ENCODE measurements at regions not wholly inside any gene's neighbourhood (a gene's known extent, or its start where the extent isn't known, plus 50 kb on each side); places are given as distances from the start of the nearest gene placed in this dataset.

DNA sequence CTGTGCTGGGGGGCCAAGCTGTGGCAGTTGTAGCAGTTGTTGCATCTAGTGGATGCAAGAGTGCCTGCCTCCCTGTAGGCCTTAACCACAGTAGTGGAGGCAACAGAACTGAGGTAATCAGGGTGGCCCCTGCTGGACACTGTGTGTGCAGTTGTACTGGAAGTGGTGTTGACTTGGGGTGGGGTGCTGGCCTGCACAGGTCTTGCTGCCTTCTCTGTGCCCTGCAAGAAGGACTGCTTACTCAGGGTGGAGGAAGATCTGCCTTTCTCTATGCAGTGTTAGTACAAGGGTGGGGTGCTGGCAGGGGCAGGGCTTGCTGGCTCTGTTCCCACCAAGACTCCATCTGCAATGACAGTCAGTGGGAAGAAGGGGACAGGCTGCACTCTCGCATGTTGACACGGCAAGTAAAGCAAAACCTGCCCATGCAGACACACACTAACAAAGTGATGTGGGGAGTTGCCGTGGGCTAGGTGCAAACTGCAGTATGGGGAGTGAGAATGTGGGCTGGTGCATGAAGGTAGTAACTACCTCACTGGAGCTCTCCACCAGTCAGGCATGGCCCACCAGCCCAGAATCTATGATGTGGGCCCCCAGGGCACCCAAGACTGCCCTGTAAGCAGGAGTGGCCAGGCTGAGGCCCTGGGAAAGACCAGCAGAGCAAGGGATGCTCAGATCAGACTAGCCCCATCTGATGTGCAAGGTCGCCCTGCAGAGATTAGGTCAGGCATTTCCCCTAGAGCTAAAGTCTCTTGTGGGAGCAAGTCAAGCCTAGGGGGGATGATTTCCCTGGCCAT lies 594.9 kb downstream of the TECRL start:
- DNase-seq (ENCODE audit: low read depth), result no peak

DNA sequence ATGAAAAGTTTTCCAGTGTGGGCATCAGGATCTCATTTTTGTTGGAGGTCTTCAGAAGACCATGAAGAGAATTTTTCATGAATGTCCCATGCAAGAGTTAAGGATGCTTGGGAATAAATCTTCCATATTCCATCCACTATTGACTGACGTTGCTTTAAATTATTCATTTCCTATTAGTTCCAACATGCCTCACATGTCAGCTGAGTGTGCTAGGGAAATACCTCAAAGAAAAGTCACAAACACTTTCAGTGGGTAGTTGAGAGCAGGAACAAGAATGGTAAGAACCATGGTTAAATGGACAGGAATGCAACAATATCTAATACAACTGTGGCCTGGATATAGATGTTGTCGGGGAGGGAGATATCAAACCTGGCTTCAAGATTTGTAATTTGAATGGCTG lies 610.1 kb downstream of the TECRL start:
- TF ChIP-seq, protein P1, sequence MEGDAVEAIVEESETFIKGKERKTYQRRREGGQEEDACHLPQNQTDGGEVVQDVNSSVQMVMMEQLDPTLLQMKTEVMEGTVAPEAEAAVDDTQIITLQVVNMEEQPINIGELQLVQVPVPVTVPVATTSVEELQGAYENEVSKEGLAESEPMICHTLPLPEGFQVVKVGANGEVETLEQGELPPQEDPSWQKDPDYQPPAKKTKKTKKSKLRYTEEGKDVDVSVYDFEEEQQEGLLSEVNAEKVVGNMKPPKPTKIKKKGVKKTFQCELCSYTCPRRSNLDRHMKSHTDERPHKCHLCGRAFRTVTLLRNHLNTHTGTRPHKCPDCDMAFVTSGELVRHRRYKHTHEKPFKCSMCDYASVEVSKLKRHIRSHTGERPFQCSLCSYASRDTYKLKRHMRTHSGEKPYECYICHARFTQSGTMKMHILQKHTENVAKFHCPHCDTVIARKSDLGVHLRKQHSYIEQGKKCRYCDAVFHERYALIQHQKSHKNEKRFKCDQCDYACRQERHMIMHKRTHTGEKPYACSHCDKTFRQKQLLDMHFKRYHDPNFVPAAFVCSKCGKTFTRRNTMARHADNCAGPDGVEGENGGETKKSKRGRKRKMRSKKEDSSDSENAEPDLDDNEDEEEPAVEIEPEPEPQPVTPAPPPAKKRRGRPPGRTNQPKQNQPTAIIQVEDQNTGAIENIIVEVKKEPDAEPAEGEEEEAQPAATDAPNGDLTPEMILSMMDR (conservative IDR thresholded peaks at IDR 0.05; ENCODE audit: low read depth, low read length), result no peak
- DNase-seq (ENCODE audit: low read depth), result no peak

More for the DNA sequence above, 594.9 kb downstream of the TECRL start:
- no peak overlapping the region for H3K4me3 ChIP-seq (ENCODE audit: low read length)
- TF ChIP-seq, protein P1 (conservative IDR thresholded peaks at IDR 0.05; ENCODE audit: low read depth, low read length), result no peak

DNA sequence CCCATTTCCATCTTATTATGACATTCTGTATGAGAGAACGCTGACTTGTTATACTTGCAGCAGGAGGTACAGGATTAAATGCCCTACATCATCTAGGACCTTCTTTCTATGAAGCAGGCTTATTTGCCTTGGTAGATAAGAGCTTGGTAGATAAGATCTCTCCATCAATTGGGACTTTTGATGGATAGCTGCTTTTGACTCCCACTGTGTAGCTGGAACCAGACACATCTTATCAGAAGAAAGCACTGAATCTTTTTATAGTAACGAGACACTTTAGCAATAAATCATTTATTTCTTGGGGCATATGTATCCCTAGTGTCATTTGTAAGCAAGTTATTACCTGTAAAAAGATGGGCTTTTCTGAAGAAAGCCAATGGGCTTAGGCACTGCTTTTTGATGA lies 613.9 kb downstream of the TECRL start:
- no peak overlapping the region for H3K4me3 ChIP-seq (ENCODE audit: low read length)
- DNase-seq (ENCODE audit: low read depth), result no peak
- TF ChIP-seq, protein P1 (conservative IDR thresholded peaks at IDR 0.05; ENCODE audit: low read depth, low read length), result no peak

More for the DNA sequence above, 610.1 kb downstream of the TECRL start:
- H3K4me3 ChIP-seq (ENCODE audit: low read length), result no peak overlapping the region

DNA sequence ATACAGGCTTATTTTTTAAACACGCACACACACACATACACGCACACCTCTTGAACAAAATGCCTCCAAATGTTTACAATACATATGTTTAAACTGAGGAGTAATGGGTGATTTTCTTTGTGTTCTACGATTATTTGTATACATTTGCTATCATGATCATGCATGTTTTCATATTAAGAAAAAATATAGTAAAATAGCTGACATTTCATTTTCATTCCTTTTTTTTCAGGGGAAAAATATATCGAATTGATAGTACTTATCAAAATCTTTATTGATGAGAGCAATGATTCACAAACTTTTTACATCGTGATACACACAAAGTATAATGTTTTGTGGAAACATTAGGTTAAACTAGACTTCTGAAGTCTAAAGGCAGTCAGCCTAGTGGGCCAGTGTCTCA lies 618.9 kb downstream of the TECRL start:
- no peak for DNase-seq (ENCODE audit: low read depth)
- TF ChIP-seq, protein P1 (conservative IDR thresholded peaks at IDR 0.05; ENCODE audit: low read depth, low read length), result no peak
- no peak overlapping the region for H3K4me3 ChIP-seq (ENCODE audit: low read length)

DNA sequence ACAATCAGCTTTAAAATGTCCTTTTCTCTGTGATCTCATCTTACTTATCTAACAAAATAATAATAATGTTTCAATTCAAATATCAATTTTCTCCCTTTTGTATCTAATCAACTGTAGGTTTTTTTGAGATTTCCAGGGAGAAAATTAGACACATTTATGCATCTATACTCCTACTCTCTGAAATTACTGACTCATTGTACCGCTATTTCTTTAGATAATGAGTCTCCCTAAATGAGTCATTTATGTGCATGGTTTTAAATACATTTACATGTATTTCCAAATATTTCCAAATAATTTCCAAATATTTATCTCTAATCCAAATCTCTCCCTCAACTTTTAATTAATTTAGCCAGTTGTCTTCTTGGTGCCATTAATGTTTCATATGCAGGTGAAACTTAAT lies 621.0 kb downstream of the TECRL start:
- H3K4me3 ChIP-seq (ENCODE audit: low read length), result no peak overlapping the region
- DNase-seq (ENCODE audit: low read depth), result no peak
- TF ChIP-seq, protein P1 (conservative IDR thresholded peaks at IDR 0.05; ENCODE audit: low read depth, low read length), result no peak

DNA sequence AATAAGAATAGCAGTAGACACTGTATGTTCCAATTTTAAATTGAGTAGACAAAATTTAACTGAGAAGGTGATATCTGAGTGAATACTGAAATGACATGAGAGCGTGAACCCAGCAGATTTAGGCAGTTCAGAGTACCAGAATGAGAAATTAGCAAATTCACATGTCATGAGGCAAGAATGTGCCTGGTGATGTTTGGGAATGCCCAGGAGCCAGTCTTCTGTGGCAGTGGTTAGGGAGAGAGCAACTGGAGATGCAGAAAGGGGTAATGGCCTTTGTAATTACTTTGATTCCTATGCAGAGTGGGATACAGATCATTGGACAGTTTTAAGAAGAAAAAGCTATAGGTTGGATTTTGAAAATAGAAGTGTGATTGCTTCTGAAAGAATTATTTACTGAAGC lies 621.9 kb downstream of the TECRL start:
- no peak for DNase-seq (ENCODE audit: low read depth)
- TF ChIP-seq, protein P1 (conservative IDR thresholded peaks at IDR 0.05; ENCODE audit: low read depth, low read length), result no peak

DNA sequence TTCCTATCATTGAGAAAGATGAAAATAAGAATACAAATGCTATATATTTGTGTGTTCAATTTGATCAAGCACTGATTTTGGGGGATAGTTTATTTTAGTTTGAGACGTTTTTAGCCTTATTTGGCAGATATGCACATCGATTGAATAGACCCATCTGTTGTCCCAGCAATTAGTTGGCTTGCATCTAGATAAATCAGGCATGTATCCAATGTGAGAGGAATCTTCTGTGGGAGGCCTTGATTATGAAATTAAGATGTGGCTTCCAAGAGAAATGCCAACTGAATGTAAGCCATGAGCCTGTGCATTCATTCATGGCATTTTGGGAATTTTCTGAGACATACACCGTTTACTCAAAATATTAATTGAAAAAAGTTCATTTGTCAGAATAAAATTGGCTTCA lies 623.1 kb downstream of the TECRL start:
- DNase-seq (ENCODE audit: low read depth), result no peak
- TF ChIP-seq, protein P1 (conservative IDR thresholded peaks at IDR 0.05; ENCODE audit: low read depth, low read length), result no peak
- no peak overlapping the region for H3K4me3 ChIP-seq (ENCODE audit: low read length)

More for the DNA sequence above, 621.9 kb downstream of the TECRL start:
- no peak overlapping the region for H3K4me3 ChIP-seq (ENCODE audit: low read length)

All from retinal pigment epithelial cell (primary cell).